Tibial nerve (tissue), 4 donors: ENCODE measurements at regions not wholly inside any gene's neighbourhood (a gene's known extent, or its start where the extent isn't known, plus 50 kb on each side); places are given as distances from the start of the nearest gene placed in this dataset.

Source experiments
- EP300 ChIP-seq, 2 donors: sonication (generic); formaldehyde crosslinking; IDR thresholded peaks; one replicate each; pipeline ENCODE4 v1.6.1; 2017; ENCODE audit warnings: antibody characterized with exemption in 2 of 2, mild to moderate bottlenecking in 1 of 2
- POLR2A ChIP-seq, 2 donors: fragments of 450-650 bp; IDR thresholded peaks; one replicate each; pipeline ENCODE4 v1.6.1; 2017; ENCODE audit warnings: antibody characterized with exemption in 2 of 2, mild to moderate bottlenecking in 2 of 2, moderate library complexity in 2 of 2
- TF ChIP-seq, protein P1 (sequence below), 5 experiments: fragments of 200-600 bp in 3 of 5; fragments of 450-650 bp in 2 of 5; sonication (generic) in 3 of 5; IDR thresholded peaks; one replicate each; pipeline ENCODE4 v1.5.1; 2016 to 2019; ENCODE audit warnings: antibody characterized with exemption in 5 of 5, mild to moderate bottlenecking in 3 of 5, moderate library complexity in 2 of 5

DNA sequence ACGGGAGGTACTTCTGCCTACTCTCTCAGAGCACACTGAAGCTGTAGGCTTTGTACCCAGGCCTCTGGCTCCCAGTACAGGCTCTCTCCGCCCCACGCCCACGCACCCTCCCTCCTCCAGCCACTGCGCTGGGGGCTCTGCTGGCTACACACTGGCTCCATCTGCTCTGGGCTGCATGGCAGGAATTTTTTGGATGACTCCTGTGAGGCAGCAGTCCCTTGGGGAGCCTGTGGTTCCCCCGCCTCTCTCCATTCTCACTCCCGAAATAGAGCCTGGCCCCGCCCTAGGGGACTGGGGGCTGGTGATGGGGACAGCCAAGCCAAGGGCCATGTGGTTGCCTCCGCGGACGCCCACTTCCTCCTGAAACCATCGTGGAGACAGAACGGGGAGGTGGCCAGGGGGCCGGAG, 58.1 kb upstream of the ADRA2C start:
- TF ChIP-seq, protein P1, sequence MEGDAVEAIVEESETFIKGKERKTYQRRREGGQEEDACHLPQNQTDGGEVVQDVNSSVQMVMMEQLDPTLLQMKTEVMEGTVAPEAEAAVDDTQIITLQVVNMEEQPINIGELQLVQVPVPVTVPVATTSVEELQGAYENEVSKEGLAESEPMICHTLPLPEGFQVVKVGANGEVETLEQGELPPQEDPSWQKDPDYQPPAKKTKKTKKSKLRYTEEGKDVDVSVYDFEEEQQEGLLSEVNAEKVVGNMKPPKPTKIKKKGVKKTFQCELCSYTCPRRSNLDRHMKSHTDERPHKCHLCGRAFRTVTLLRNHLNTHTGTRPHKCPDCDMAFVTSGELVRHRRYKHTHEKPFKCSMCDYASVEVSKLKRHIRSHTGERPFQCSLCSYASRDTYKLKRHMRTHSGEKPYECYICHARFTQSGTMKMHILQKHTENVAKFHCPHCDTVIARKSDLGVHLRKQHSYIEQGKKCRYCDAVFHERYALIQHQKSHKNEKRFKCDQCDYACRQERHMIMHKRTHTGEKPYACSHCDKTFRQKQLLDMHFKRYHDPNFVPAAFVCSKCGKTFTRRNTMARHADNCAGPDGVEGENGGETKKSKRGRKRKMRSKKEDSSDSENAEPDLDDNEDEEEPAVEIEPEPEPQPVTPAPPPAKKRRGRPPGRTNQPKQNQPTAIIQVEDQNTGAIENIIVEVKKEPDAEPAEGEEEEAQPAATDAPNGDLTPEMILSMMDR (IDR thresholded peaks at IDR 0.05): no peak
- no peak for TF ChIP-seq EP300 (IDR thresholded peaks at IDR 0.05)
- no peak for TF ChIP-seq POLR2A (IDR thresholded peaks at IDR 0.05)
